Stimulated activated effector memory CD8-positive, alpha-beta T cell treated with anti-CD3 and anti-CD28 coated beads, Interleukin-12 subunit alpha, Interleukin-12 subunit beta, amount 100 ng/mL, for 72 hours (primary cell): ENCODE measurements at regions not wholly inside any gene's neighbourhood (a gene's known extent, or its start where the extent isn't known, plus 50 kb on each side); places are given as distances from the start of the nearest gene placed in this dataset.
A peak's percentile ranks its signal among the peaks of the same experiment; 100 is the strongest.
"Not testable (repeated sequence)": the region's sequence is repeated elsewhere in the genome, so short reads cannot be mapped to it uniquely, and the experiment has no call there.

Source experiments
- ATAC-seq: fragments of 150-1000 bp; cut with Tn5 transposase; 2 replicates; pipeline ENCODE4 v1.10.0; 2021
- DNase-seq, 2 donors: peaks; one replicate each; pipeline ENCODE4 v3.0.0; 2021 to 2022; ENCODE audit warnings: low spot score in 2 of 2
- H3K27ac Mint-ChIP-seq: one replicate; pipeline ENCODE4 v1.8.0; 2022; ENCODE audit warnings: mild to moderate bottlenecking, mixed read lengths
- H3K36me3 Mint-ChIP-seq: one replicate; pipeline ENCODE4 v1.8.0; 2022; ENCODE audit warnings: mild to moderate bottlenecking, mixed read lengths
- H3K4me1 Mint-ChIP-seq: one replicate; pipeline ENCODE4 v1.8.0; 2022; ENCODE audit warnings: mixed read lengths
- H3K4me3 Mint-ChIP-seq: one replicate; pipeline ENCODE4 v1.8.0; 2022; ENCODE audit warnings: mild to moderate bottlenecking, mixed read lengths
- H3K9me3 Mint-ChIP-seq: one replicate; pipeline ENCODE4 v1.8.0; 2022; ENCODE audit warnings: mixed read lengths

DNA sequence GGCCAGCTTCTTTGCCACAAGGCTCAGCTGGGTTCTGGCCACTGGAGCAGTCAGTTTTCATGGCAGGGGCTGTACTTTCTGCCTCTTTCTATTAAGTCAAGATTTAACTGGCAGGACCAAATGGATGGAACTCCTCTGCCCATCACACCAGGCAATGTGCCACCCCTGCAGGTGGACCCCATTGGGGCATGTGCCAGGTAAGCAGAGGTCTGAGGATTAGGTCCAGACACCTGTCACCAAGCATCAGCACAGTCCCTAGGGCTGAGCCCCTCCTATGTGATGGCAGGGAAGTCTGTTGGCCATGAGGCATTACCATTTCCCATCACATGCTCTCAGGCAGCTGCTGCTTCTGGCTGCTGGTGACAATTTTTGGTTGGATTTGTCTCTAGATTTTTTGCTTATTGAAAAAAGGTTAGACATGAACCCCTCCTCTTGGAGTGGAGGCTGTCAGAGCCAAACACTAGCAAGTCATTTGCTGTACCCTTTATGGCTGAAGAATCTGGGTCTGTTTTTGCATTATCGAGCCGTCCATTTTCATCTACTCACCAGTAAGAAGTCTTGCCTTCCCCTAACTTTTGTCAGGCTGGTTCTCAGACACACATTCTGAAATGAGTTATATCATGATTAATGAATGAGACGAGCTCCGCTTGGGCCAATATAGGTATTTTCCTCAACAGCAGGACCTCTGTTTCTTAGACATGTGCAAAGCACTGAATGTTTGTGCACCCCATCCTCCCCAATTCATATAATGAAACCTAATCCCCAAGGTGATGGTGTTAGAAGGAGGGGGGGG, 328.0 kb downstream of the TSN start:
- Mint-ChIP-seq H3K4me3 (no peak overlapping the region), H3K4me1 (no peaks in the 10 kb centered on the region), H3K9me3 (peaks cover 4% of the 10 kb centered on the region), H3K27ac (no peak overlapping the region), H3K36me3 (no peaks in the 10 kb centered on the region)
- ATAC-seq (peak; percentile 46), DNase-seq (no peak)

DNA sequence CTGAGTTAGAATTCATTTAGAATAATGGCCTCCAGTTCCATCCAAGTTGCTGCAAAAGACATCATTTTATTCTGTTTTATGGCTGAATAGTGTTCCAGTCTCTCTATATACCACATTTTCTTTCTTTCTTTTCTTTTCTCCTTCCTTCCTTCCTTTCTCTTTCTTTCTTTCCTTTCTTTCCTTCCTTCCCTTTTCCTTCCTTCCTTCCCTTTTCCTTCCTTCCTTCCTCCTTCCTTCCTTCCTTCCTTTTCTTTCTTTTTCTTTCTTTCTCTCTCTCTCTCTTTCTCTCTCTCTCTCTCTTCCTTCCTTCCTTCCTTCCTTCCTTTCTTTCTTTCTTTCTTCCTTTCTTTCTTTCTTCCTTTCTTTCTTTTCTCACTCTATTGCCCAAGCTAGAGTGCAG, 330.2 kb downstream of the TSN start:
- not testable (repeated sequence) for ATAC-seq, H3K9me3 Mint-ChIP-seq, H3K36me3 Mint-ChIP-seq, H3K4me3 Mint-ChIP-seq, DNase-seq, H3K27ac Mint-ChIP-seq, H3K4me1 Mint-ChIP-seq

DNA sequence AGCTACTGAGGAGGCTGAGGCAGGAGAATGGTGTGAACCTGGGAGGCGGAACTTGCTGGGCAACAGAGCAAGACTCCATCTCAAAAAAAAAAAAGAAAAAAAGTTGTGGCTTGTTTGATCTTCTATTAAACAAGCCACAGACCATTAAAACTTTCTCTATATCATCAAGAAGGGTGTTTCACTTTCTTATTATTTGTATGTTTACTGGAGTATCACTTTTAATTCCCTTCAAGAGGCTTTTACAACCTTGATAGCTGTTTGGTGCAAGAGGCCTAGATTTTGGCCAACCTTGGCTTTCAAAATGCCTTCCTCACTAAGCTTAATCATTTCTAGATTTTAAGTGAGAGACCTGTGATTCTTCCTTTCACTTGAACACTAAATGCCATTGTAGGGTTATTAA, 339.1 kb downstream of the TSN start:
- no peak for ATAC-seq
- no peak overlapping the region for H3K4me3 Mint-ChIP-seq
- H3K27ac Mint-ChIP-seq: no peak overlapping the region

GRCh38 chr2:122096761-122097160, 341.3 kb downstream of the TSN start:
- no peaks in the 10 kb centered on the region for H3K4me1 Mint-ChIP-seq
- no peak overlapping the region for H3K27ac Mint-ChIP-seq
- DNase-seq (no peak), ATAC-seq (no peak)
- H3K4me3 Mint-ChIP-seq: no peak overlapping the region
- no peaks in the 10 kb centered on the region for H3K9me3 Mint-ChIP-seq
- no peaks in the 10 kb centered on the region for H3K36me3 Mint-ChIP-seq

More for the DNA sequence above, 339.1 kb downstream of the TSN start:
- DNase-seq: no peak
- no peaks in the 10 kb centered on the region for H3K36me3 Mint-ChIP-seq
- H3K4me1 Mint-ChIP-seq: no peaks in the 10 kb centered on the region
- H3K9me3 Mint-ChIP-seq: no peaks in the 10 kb centered on the region

- Mint-ChIP-seq H3K4me1 (no peaks in the 10 kb centered on the region), H3K27ac (no peak overlapping the region), H3K36me3 (no peaks in the 10 kb centered on the region), H3K4me3 (no peak overlapping the region), H3K9me3 (no peaks in the 10 kb centered on the region)
- no peak for ATAC-seq
- no peak for DNase-seq
These were observed 342.9 kb downstream of the TSN start for GRCh38 chr2:122098306-122098705.

GRCh38 chr2:122100346-122100745, 344.9 kb downstream of the TSN start:
- no peak for DNase-seq
- ATAC-seq: no peak
- no peak overlapping the region for H3K27ac Mint-ChIP-seq
- no peaks in the 10 kb centered on the region for H3K36me3 Mint-ChIP-seq
- no peaks in the 10 kb centered on the region for H3K4me1 Mint-ChIP-seq
- H3K9me3 Mint-ChIP-seq: no peaks in the 10 kb centered on the region
- H3K4me3 Mint-ChIP-seq: no peak overlapping the region

GRCh38 chr2:122100756-122101155, 345.3 kb downstream of the TSN start:
- Mint-ChIP-seq H3K36me3 (no peaks in the 10 kb centered on the region), H3K4me3 (no peak overlapping the region), H3K27ac (no peak overlapping the region), H3K9me3 (no peaks in the 10 kb centered on the region), H3K4me1 (no peaks in the 10 kb centered on the region)
- ATAC-seq (no peak), DNase-seq (no peak)

GRCh38 chr2:122101319-122101718, 345.9 kb downstream of the TSN start:
- Mint-ChIP-seq H3K27ac (no peak overlapping the region), H3K9me3 (no peaks in the 10 kb centered on the region), H3K4me1 (no peaks in the 10 kb centered on the region), H3K36me3 (no peaks in the 10 kb centered on the region), H3K4me3 (no peak overlapping the region)
- DNase-seq (no peak), ATAC-seq (no peak)

- ATAC-seq (no peak), DNase-seq (no peak)
- H3K4me3 Mint-ChIP-seq: no peak overlapping the region
- no peaks in the 10 kb centered on the region for H3K36me3 Mint-ChIP-seq
- no peak overlapping the region for H3K27ac Mint-ChIP-seq
- H3K9me3 Mint-ChIP-seq: peaks cover 2% of the 10 kb centered on the region
- no peaks in the 10 kb centered on the region for H3K4me1 Mint-ChIP-seq
These were observed 349.9 kb downstream of the TSN start for GRCh38 chr2:122105171-122105876.

- Mint-ChIP-seq H3K36me3 (no peaks in the 10 kb centered on the region), H3K9me3 (peaks cover 2% of the 10 kb centered on the region), H3K4me3 (no peak overlapping the region), H3K4me1 (no peaks in the 10 kb centered on the region), H3K27ac (no peak overlapping the region)
- no peak for ATAC-seq
- DNase-seq: no peak
These were observed 350.4 kb downstream of the TSN start for GRCh38 chr2:122105877-122106206.

- Mint-ChIP-seq H3K27ac (no peak overlapping the region), H3K9me3 (peaks cover 2% of the 10 kb centered on the region), H3K4me3 (no peak overlapping the region), H3K36me3 (no peaks in the 10 kb centered on the region), H3K4me1 (no peaks in the 10 kb centered on the region)
- DNase-seq: no peak
- ATAC-seq: no peak
These were observed 352.7 kb downstream of the TSN start for GRCh38 chr2:122108186-122108585.

- DNase-seq: no peak
- Mint-ChIP-seq H3K4me3 (no peak overlapping the region), H3K4me1 (no peaks in the 10 kb centered on the region), H3K27ac (no peak overlapping the region), H3K36me3 (no peaks in the 10 kb centered on the region), H3K9me3 (peaks cover 2% of the 10 kb centered on the region)
- ATAC-seq: no peak
These were observed 357.0 kb downstream of the TSN start for GRCh38 chr2:122112216-122113005.

DNA sequence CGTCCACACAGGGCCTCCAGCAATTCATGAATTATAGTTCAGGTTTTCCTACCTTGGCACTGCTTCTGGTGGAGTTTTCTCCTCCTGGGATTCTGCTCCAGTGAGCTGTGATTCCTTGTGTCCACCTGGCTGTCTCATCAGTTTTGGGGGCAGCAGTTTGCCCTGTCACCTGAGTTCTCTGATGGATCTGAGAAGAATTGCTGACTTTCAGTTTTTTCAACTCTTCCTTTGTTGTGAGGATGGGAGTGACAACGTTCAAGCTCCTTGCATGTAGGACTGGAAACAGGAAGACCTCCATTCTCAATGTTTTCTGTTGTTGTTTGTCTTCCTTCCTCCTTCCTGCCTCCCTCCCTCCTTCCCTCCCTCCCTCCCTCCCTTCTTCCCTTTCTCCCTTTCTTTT, 359.0 kb downstream of the TSN start:
- H3K36me3 Mint-ChIP-seq: no peaks in the 10 kb centered on the region
- ATAC-seq: no peak
- H3K4me1 Mint-ChIP-seq: no peaks in the 10 kb centered on the region
- H3K27ac Mint-ChIP-seq: no peak overlapping the region
- H3K4me3 Mint-ChIP-seq: no peak overlapping the region
- H3K9me3 Mint-ChIP-seq: peaks cover 2% of the 10 kb centered on the region
- DNase-seq: no peak

- no peaks in the 10 kb centered on the region for H3K36me3 Mint-ChIP-seq
- H3K27ac Mint-ChIP-seq: no peak overlapping the region
- ATAC-seq (no peak), DNase-seq (no peak)
- H3K4me1 Mint-ChIP-seq: no peaks in the 10 kb centered on the region
- no peak overlapping the region for H3K4me3 Mint-ChIP-seq
- H3K9me3 Mint-ChIP-seq: peaks cover 4% of the 10 kb centered on the region
These were observed 361.9 kb downstream of the TSN start for GRCh38 chr2:122117371-122117770.

GRCh38 chr2:122129399-122129798, 373.9 kb downstream of the TSN start:
- no peak for DNase-seq
- no peaks in the 10 kb centered on the region for H3K36me3 Mint-ChIP-seq
- H3K9me3 Mint-ChIP-seq: peaks cover 22% of the 10 kb centered on the region
- no peak overlapping the region for H3K4me3 Mint-ChIP-seq
- H3K27ac Mint-ChIP-seq: no peak overlapping the region
- ATAC-seq: no peak
- no peaks in the 10 kb centered on the region for H3K4me1 Mint-ChIP-seq
